Tibial nerve (tissue), 4 donors: ENCODE measurements at regions not wholly inside any gene's neighbourhood (a gene's known extent, or its start where the extent isn't known, plus 50 kb on each side); places are given as distances from the start of the nearest gene placed in this dataset.

ENCODE experiments used
- CTCF ChIP-seq, 5 experiments: fragments of 200-600 bp in 3 of 5; fragments of 450-650 bp in 2 of 5; sonication (generic) in 3 of 5; IDR thresholded peaks; one replicate each; pipeline ENCODE4 v1.5.1; 2016 to 2019; ENCODE audit warnings: antibody characterized with exemption in 5 of 5, mild to moderate bottlenecking in 3 of 5, moderate library complexity in 2 of 5
- EP300 ChIP-seq, 2 donors: sonication (generic); formaldehyde crosslinking; IDR thresholded peaks; one replicate each; pipeline ENCODE4 v1.6.1; 2017; ENCODE audit warnings: antibody characterized with exemption in 2 of 2, mild to moderate bottlenecking in 1 of 2
- POLR2A ChIP-seq, 2 donors: fragments of 450-650 bp; IDR thresholded peaks; one replicate each; pipeline ENCODE4 v1.6.1; 2017; ENCODE audit warnings: antibody characterized with exemption in 2 of 2, mild to moderate bottlenecking in 2 of 2, moderate library complexity in 2 of 2

GRCh38 chr7:156005202-156005691 is 193.0 kb upstream of the SHH start:
- TF ChIP-seq CTCF (IDR thresholded peaks at IDR 0.05) (no peak), POLR2A (IDR thresholded peaks at IDR 0.05) (no peak), EP300 (IDR thresholded peaks at IDR 0.05) (no peak)
